ENCODE measurements at regions not wholly inside any gene's neighbourhood (a gene's known extent, or its start where the extent isn't known, plus 50 kb on each side); places are given as distances from the start of the nearest gene placed in this dataset.

- TF ChIP-seq EZH2 (IDR thresholded peaks at IDR 0.05; ENCODE audit: insufficient read depth, poor library complexity, severe bottlenecking) (no peak), EZH2phosphoT487 (IDR thresholded peaks at IDR 0.05; ENCODE audit: insufficient read depth, low read depth) (no peak)
Observed at GRCh38 chr7:32263611-32264010, 193.4 kb upstream of the PDE1C start.
